B cell (primary cell): ENCODE measurements at regions not wholly inside any gene's neighbourhood (a gene's known extent, or its start where the extent isn't known, plus 50 kb on each side); places are given as distances from the start of the nearest gene placed in this dataset.

Experiments
- ATAC-seq: fragments of 200-7000 bp; cut with Tn5 transposase; one replicate; pipeline ENCODE4 v1.10.0; 2021; ENCODE audit warnings: low read depth, mild to moderate bottlenecking, moderate number of reproducible peaks, moderate library complexity
- CTCF ChIA-PET: fragments of 350-600 bp; sonication (Branson Sonifier 250); formaldehyde crosslinking; loops from one replicate; lab custom pipeline; 2021; ENCODE audit warnings: antibody characterized with exemption, inconsistent platforms; lab: Charles Lee
- POLR2A ChIA-PET: fragments of 350-600 bp; sonication (Branson Sonifier 250); formaldehyde crosslinking; loops from one replicate; lab custom pipeline; 2021; ENCODE audit warnings: antibody characterized with exemption; lab: Charles Lee
- DNase-seq: peaks from one replicate; pipeline ENCODE4 v3.0.0; 2013
- H2AFZ ChIP-seq: 2 replicates; pipeline ENCODE4 v1.6.1; 2012; ENCODE audit warnings: mild to moderate bottlenecking, low read depth, low read length; ENCODE audit not compliant: insufficient read depth, poor library complexity, severe bottlenecking
- H3K27ac ChIP-seq, 2 donors: 1 replicate in 1 of 2; 2 replicates in 1 of 2; pipeline ENCODE4 v1.5.1; 2012 to 2013; ENCODE audit warnings: low read length in 2 of 2, mild to moderate bottlenecking in 2 of 2, moderate library complexity in 1 of 2
- H3K27me3 ChIP-seq, 4 experiments: fragments of 200-600 bp in 1 of 4; sonication (generic) in 1 of 4; replicated peaks in 1 of 4; 1 replicate in 2 of 4; 2 replicates in 2 of 4; pipeline versions ENCODE4 v1.6.1 to v1.7.0; 2013 to 2016; ENCODE audit warnings: low read length in 3 of 4, mild to moderate bottlenecking in 2 of 4, mixed read lengths in 1 of 4, moderate library complexity in 1 of 4; ENCODE audit not compliant: insufficient read depth in 4 of 4, control insufficient read depth in 3 of 4; ENCODE audit errors: control extremely low read depth in 1 of 4
- H3K36me3 ChIP-seq, 2 experiments: replicated peaks in 1 of 2; 1 replicate in 1 of 2; 2 replicates in 1 of 2; pipeline versions ENCODE4 v1.6.1 to v1.7.1; 2013; ENCODE audit warnings: low read length in 1 of 2; ENCODE audit not compliant: insufficient read depth in 2 of 2, control insufficient read depth in 1 of 2; ENCODE audit errors: control extremely low read depth in 1 of 2, extremely low read depth in 1 of 2
- H3K4me1 ChIP-seq, 2 donors: fragments of 200-600 bp in 1 of 2; sonication (generic) in 1 of 2; 1 replicate in 1 of 2; 2 replicates in 1 of 2; pipeline versions ENCODE4 v1.5.1 to v1.6.1; 2013 to 2017; ENCODE audit warnings: low read length in 2 of 2; ENCODE audit not compliant: control insufficient read depth in 2 of 2, insufficient read depth in 2 of 2
- H3K4me2 ChIP-seq: replicated peaks from 2 replicates; pipeline ENCODE3; 2012; ENCODE audit warnings: mild to moderate bottlenecking, low read depth, low read length; ENCODE audit not compliant: poor library complexity, severe bottlenecking
- H3K4me3 ChIP-seq, 5 experiments: fragments of 200-600 bp in 1 of 5; sonication (generic) in 1 of 5; 1 replicate in 3 of 5; 2 replicates in 2 of 5; pipeline versions ENCODE4 v1.5.1 to v1.7.0; 2011 to 2016; ENCODE audit warnings: low read length in 4 of 5, mild to moderate bottlenecking in 4 of 5, low read depth in 2 of 5, control low read depth in 1 of 5, moderate library complexity in 1 of 5; ENCODE audit not compliant: insufficient read depth in 1 of 5; ENCODE audit errors: control extremely low read depth in 1 of 5, extremely low read depth in 1 of 5
- H3K79me2 ChIP-seq: fragments of 200-600 bp; sonication (generic); one replicate; pipeline ENCODE4 v1.6.0; 2016; ENCODE audit warnings: low read length; ENCODE audit not compliant: control insufficient read depth, insufficient read depth
- H3K9ac ChIP-seq: fragments of 200-600 bp; sonication (generic); 2 replicates; pipeline ENCODE4 v1.6.1; 2017; ENCODE audit warnings: mild to moderate bottlenecking, low read length, moderate library complexity
- H3K9me3 ChIP-seq, 3 donors: one replicate each; pipeline versions ENCODE4 v1.6.1 to v1.7.1; 2013; ENCODE audit warnings: low read length in 2 of 3; ENCODE audit not compliant: control insufficient read depth in 2 of 3, insufficient read depth in 1 of 3; ENCODE audit errors: control extremely low read depth in 1 of 3
- H4K20me1 ChIP-seq: 2 replicates; pipeline ENCODE4 v1.6.0; 2012; ENCODE audit warnings: mild to moderate bottlenecking, low read length; ENCODE audit not compliant: insufficient read depth, control insufficient read depth, poor library complexity, severe bottlenecking
- H3K27ac Mint-ChIP-seq: one replicate; pipeline ENCODE4 v1.8.0; 2021; ENCODE audit warnings: mixed read lengths
- H3K27me3 Mint-ChIP-seq: one replicate; pipeline ENCODE4 v1.8.0; 2021; ENCODE audit warnings: mixed read lengths
- H3K4me1 Mint-ChIP-seq: one replicate; pipeline ENCODE4 v1.8.0; 2021; ENCODE audit warnings: mixed read lengths
- H3K4me3 Mint-ChIP-seq: one replicate; pipeline ENCODE4 v1.8.0; 2021; ENCODE audit warnings: mixed read lengths
- H3K9me3 Mint-ChIP-seq: one replicate; pipeline ENCODE4 v1.8.0; 2022; ENCODE audit warnings: mixed read lengths; ENCODE audit not compliant: insufficient read depth
- CTCF ChIP-seq: fragments of 200-600 bp; IDR thresholded peaks from one replicate; pipeline ENCODE4 v1.8.0; 2022; ENCODE audit warnings: antibody characterized with exemption, mild to moderate bottlenecking
- EZH2 ChIP-seq: IDR thresholded peaks from 2 replicates; pipeline ENCODE4 v1.6.1; 2012; ENCODE audit warnings: borderline replicate concordance, low read depth, mild to moderate bottlenecking, moderate library complexity, low read length; ENCODE audit not compliant: insufficient read depth, poor library complexity, severe bottlenecking
- WGBS: methylation state at CpG from one replicate; pipeline ENCODE4 v1.1.5; 2013; ENCODE audit warnings: missing lambda C conversion rate; ENCODE audit not compliant: insufficient coverage; 5-methylcytosine and 5-hydroxymethylcytosine counted together
- intact Hi-C: fragments of 100-400 bp; cut with micrococcal nuclease; formaldehyde crosslinking; loops from one replicate; pipeline ENCODE4 v1.10.0; 2022

- CTCF ChIA-PET = no interaction called here
- DNase-seq (no peak), ATAC-seq (no peak)
- Histone ChIP-seq H2AFZ (no peak overlapping the region), H3K4me3 (no peak overlapping the region), H3K27ac (no peak overlapping the region), H3K4me2 (no peak overlapping the region), H3K36me3 (no peaks in the 10 kb centered on the region), H3K9ac (no peak overlapping the region), H3K9me3 (no peaks in the 10 kb centered on the region), H3K27me3 (no peaks in the 10 kb centered on the region), H3K4me1 (no peaks in the 10 kb centered on the region), H4K20me1 (no peaks in the 10 kb centered on the region), H3K79me2 (no peaks in the 10 kb centered on the region)
- Mint-ChIP-seq H3K27ac (no peak overlapping the region), H3K4me1 (no peaks in the 10 kb centered on the region), H3K9me3 (no peaks in the 10 kb centered on the region), H3K4me3 (no peak overlapping the region), H3K27me3 (no peaks in the 10 kb centered on the region)
- WGBS = 89% methylated on average over 2 of the region's 2 CpGs
- no peak for TF ChIP-seq EZH2
- no peak for TF ChIP-seq CTCF
- POLR2A ChIA-PET = no interaction called here
- intact Hi-C loops = no loop called here
Observed at GRCh38 chr10:52631146-52631545, 141.4 kb downstream of the MBL2 start.

GRCh38 chr10:52631648-52632047 lies 140.9 kb downstream of the MBL2 start:
- Mint-ChIP-seq H3K4me1 (no peaks in the 10 kb centered on the region), H3K27me3 (no peaks in the 10 kb centered on the region), H3K4me3 (no peak overlapping the region), H3K9me3 (no peaks in the 10 kb centered on the region), H3K27ac (no peak overlapping the region)
- Histone ChIP-seq H3K4me2 (no peak overlapping the region), H2AFZ (no peak overlapping the region), H3K9me3 (no peaks in the 10 kb centered on the region), H3K4me3 (no peak overlapping the region), H3K4me1 (no peaks in the 10 kb centered on the region), H3K36me3 (no peaks in the 10 kb centered on the region), H3K79me2 (no peaks in the 10 kb centered on the region), H3K9ac (no peak overlapping the region), H3K27me3 (no peaks in the 10 kb centered on the region), H3K27ac (no peak overlapping the region), H4K20me1 (no peaks in the 10 kb centered on the region)
- DNase-seq (no peak), ATAC-seq (no peak)
- no peak for TF ChIP-seq EZH2
- no peak for TF ChIP-seq CTCF
- ChIA-PET CTCF (no interaction called here), POLR2A (no interaction called here)
- intact Hi-C loops = no loop called here
